Trophoblast cell (in vitro differentiated cells and primary cell): ENCODE measurements at regions not wholly inside any gene's neighbourhood (a gene's known extent, or its start where the extent isn't known, plus 50 kb on each side); places are given as distances from the start of the nearest gene placed in this dataset.

ENCODE experiments used
- DNase-seq, 2 donors: peaks; one replicate each; pipeline ENCODE4 v3.0.0-alpha.2; 2016
- H2AFZ ChIP-seq: 2 replicates; pipeline ENCODE4 v1.6.1; 2013; ENCODE audit warnings: low read length, moderate library complexity, mild to moderate bottlenecking; ENCODE audit not compliant: insufficient read depth, poor library complexity
- H2AK5ac ChIP-seq: 2 replicates; pipeline ENCODE4 v1.6.1; 2013; ENCODE audit warnings: mild to moderate bottlenecking, low read length
- H2BK120ac ChIP-seq: 2 replicates; pipeline ENCODE4 v1.6.1; 2013; ENCODE audit warnings: low read length, mild to moderate bottlenecking, moderate library complexity; ENCODE audit not compliant: insufficient read depth, poor library complexity
- H2BK12ac ChIP-seq: 2 replicates; pipeline ENCODE4 v1.6.1; 2013; ENCODE audit warnings: mild to moderate bottlenecking, low read length, moderate library complexity
- H2BK5ac ChIP-seq: 2 replicates; pipeline ENCODE4 v1.6.1; 2013; ENCODE audit warnings: low read length, low read depth, moderate library complexity, mild to moderate bottlenecking; ENCODE audit not compliant: poor library complexity
- H3K14ac ChIP-seq: 2 replicates; pipeline ENCODE4 v1.6.1; 2013; ENCODE audit warnings: mild to moderate bottlenecking, low read length
- H3K18ac ChIP-seq: 2 replicates; pipeline ENCODE4 v1.6.1; 2013; ENCODE audit warnings: mild to moderate bottlenecking, low read length
- H3K23ac ChIP-seq: 2 replicates; pipeline ENCODE4 v1.6.1; 2013; ENCODE audit warnings: low read length
- H3K27ac ChIP-seq: 2 replicates; pipeline ENCODE4 v1.5.1; 2013; ENCODE audit warnings: low read depth, mild to moderate bottlenecking, inconsistent platforms, low read length, moderate library complexity
- H3K27me3 ChIP-seq: 2 replicates; pipeline ENCODE4 v1.6.1; 2013; ENCODE audit warnings: inconsistent platforms, mild to moderate bottlenecking, low read length, moderate library complexity; ENCODE audit not compliant: insufficient read depth
- H3K36me3 ChIP-seq, 2 experiments: 1 replicate in 1 of 2; 2 replicates in 1 of 2; pipeline ENCODE4 v1.6.1; 2013; ENCODE audit warnings: low read length in 2 of 2, mild to moderate bottlenecking in 2 of 2, moderate library complexity in 1 of 2; ENCODE audit not compliant: insufficient read depth in 2 of 2, control insufficient read depth in 1 of 2
- H3K4ac ChIP-seq: 2 replicates; pipeline ENCODE4 v1.6.1; 2013; ENCODE audit warnings: low read depth, mild to moderate bottlenecking, low read length, moderate library complexity
- H3K4me1 ChIP-seq, 2 experiments: 1 replicate in 1 of 2; 2 replicates in 1 of 2; pipeline ENCODE4 v1.6.1; 2013; ENCODE audit warnings: low read length in 2 of 2, mild to moderate bottlenecking in 2 of 2, moderate library complexity in 1 of 2; ENCODE audit not compliant: insufficient read depth in 2 of 2, control insufficient read depth in 1 of 2
- H3K4me2 ChIP-seq: 2 replicates; pipeline ENCODE4 v1.6.1; 2013; ENCODE audit warnings: inconsistent platforms, mild to moderate bottlenecking, low read length, moderate library complexity
- H3K4me3 ChIP-seq: 2 replicates; pipeline ENCODE4 v1.5.1; 2013; ENCODE audit warnings: mild to moderate bottlenecking, low read depth, low read length, inconsistent platforms
- H3K79me1 ChIP-seq: one replicate; pipeline ENCODE4 v1.6.1; 2013; ENCODE audit warnings: low read length
- H3K79me2 ChIP-seq: 2 replicates; pipeline ENCODE4 v1.6.1; 2013; ENCODE audit warnings: low read length, mild to moderate bottlenecking; ENCODE audit not compliant: control insufficient read depth, insufficient read depth, poor library complexity
- H3K9ac ChIP-seq: 2 replicates; pipeline ENCODE4 v1.6.1; 2013; ENCODE audit warnings: mild to moderate bottlenecking, low read length
- H3K9me3 ChIP-seq: 2 replicates; pipeline ENCODE4 v1.6.1; 2013; ENCODE audit warnings: low read depth, mild to moderate bottlenecking, control low read depth, inconsistent platforms, low read length; ENCODE audit not compliant: insufficient read depth
- H4K12ac ChIP-seq: 2 replicates; pipeline ENCODE4 v1.6.1; 2013; ENCODE audit warnings: low read depth, mild to moderate bottlenecking, low read length, moderate library complexity
- H4K8ac ChIP-seq: 2 replicates; pipeline ENCODE4 v1.6.1; 2013; ENCODE audit warnings: low read depth, mild to moderate bottlenecking, low read length, moderate library complexity
- H4K91ac ChIP-seq: one replicate; pipeline ENCODE4 v1.6.1; 2013; ENCODE audit warnings: low read depth, mild to moderate bottlenecking, low read length, moderate library complexity
- WGBS: extraction: QIAGEN DNeasy Blood & Tissue Kit; methylation state at CpG from one replicate; pipeline ENCODE4 v1.1.7; 2013; ENCODE audit warnings: missing lambda C conversion rate; ENCODE audit not compliant: insufficient read length, insufficient coverage; ENCODE audit errors: extremely low coverage; 5-methylcytosine and 5-hydroxymethylcytosine counted together

- Histone ChIP-seq H3K4me2 (no peak overlapping the region), H3K4me3 (no peak overlapping the region), H4K8ac (no peak overlapping the region), H2BK120ac (no peak overlapping the region), H3K9ac (peak overlapping the region; percentile 30), H2BK5ac (no peak overlapping the region), H3K9me3 (peaks cover 8% of the 10 kb centered on the region), H3K79me2 (no peaks in the 10 kb centered on the region), H3K4ac (no peak overlapping the region), H3K27me3 (no peaks in the 10 kb centered on the region), H3K14ac (no peak overlapping the region), H3K18ac (no peak overlapping the region), H2AFZ (no peak overlapping the region), H4K12ac (no peak overlapping the region), H3K79me1 (no peaks in the 10 kb centered on the region), H3K36me3 (no peaks in the 10 kb centered on the region), H3K4me1 (no peaks in the 10 kb centered on the region), H3K23ac (no peak overlapping the region), H4K91ac (no peak overlapping the region), H2AK5ac (no peak overlapping the region), H3K27ac (no peak overlapping the region), H2BK12ac (no peak overlapping the region)
- no peak for DNase-seq
- no CpG with 5 or more reads among the region's 7 CpGs for WGBS
These were observed 64.0 kb upstream of the FOXF1 start for GRCh38 chr16:86446279-86446678.

DNA sequence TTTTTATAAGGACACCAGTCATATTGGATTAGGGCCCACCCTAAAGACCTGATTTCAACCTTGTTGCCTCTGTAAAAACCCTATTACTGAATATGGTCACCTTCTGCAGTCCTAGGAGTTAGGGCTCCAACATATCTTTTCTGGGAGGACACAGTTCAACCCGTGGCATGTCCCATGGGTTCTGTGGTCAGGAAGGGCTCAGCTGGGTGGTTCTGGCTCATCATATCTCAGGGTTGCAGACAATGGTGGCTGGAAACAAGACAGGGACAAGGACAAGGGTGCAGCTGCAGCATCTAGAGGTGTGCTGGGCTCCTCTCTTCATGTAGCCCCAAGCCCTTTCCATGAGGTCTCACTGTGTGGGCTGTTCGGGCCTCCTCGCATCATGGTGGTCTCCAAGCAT, 63.1 kb upstream of the FOXF1 start:
- Histone ChIP-seq H3K4me1 (no peaks in the 10 kb centered on the region), H3K79me1 (no peaks in the 10 kb centered on the region), H2AFZ (no peak overlapping the region), H4K12ac (no peak overlapping the region), H3K79me2 (no peaks in the 10 kb centered on the region), H3K23ac (no peak overlapping the region), H3K9me3 (peaks cover 8% of the 10 kb centered on the region), H4K8ac (no peak overlapping the region), H4K91ac (no peak overlapping the region), H3K27me3 (no peaks in the 10 kb centered on the region), H3K27ac (no peak overlapping the region), H2AK5ac (no peak overlapping the region), H3K4me3 (no peak overlapping the region), H3K36me3 (no peaks in the 10 kb centered on the region), H3K9ac (no peak overlapping the region), H2BK12ac (no peak overlapping the region), H2BK5ac (no peak overlapping the region), H3K4ac (no peak overlapping the region), H3K4me2 (no peak overlapping the region), H3K14ac (no peak overlapping the region), H2BK120ac (no peak overlapping the region), H3K18ac (no peak overlapping the region)
- no peak for DNase-seq
- no CpG with 5 or more reads among the region's 3 CpGs for WGBS

- no CpG with 5 or more reads among the region's 11 CpGs for WGBS
- no peak overlapping the region for H3K27ac ChIP-seq
- H3K9me3 ChIP-seq: peaks cover 8% of the 10 kb centered on the region
- H4K91ac ChIP-seq: no peak overlapping the region
- no peak overlapping the region for H4K8ac ChIP-seq
- H4K12ac ChIP-seq: no peak overlapping the region
- no peak overlapping the region for H3K4me2 ChIP-seq
- no peak overlapping the region for H2AK5ac ChIP-seq
- H3K4me3 ChIP-seq: no peak overlapping the region
- no peak overlapping the region for H2BK12ac ChIP-seq
- H3K79me2 ChIP-seq: no peaks in the 10 kb centered on the region
- no peaks in the 10 kb centered on the region for H3K36me3 ChIP-seq
- no peak overlapping the region for H3K14ac ChIP-seq
- no peak overlapping the region for H3K9ac ChIP-seq
- no peak overlapping the region for H3K4ac ChIP-seq
- no peak overlapping the region for H2BK120ac ChIP-seq
- H2AFZ ChIP-seq: no peak overlapping the region
- no peak overlapping the region for H3K18ac ChIP-seq
- H3K4me1 ChIP-seq: no peaks in the 10 kb centered on the region
- no peaks in the 10 kb centered on the region for H3K79me1 ChIP-seq
- no peaks in the 10 kb centered on the region for H3K27me3 ChIP-seq
- H2BK5ac ChIP-seq: no peak overlapping the region
- H3K23ac ChIP-seq: peak overlapping the region; percentile 15
- no peak for DNase-seq
These were observed 61.9 kb upstream of the FOXF1 start for GRCh38 chr16:86448306-86448890.

GRCh38 chr16:86449446-86450095, 60.8 kb upstream of the FOXF1 start:
- no peak overlapping the region for H2AFZ ChIP-seq
- no peak overlapping the region for H3K14ac ChIP-seq
- no peaks in the 10 kb centered on the region for H3K27me3 ChIP-seq
- no peak overlapping the region for H3K4me2 ChIP-seq
- H2BK120ac ChIP-seq: no peak overlapping the region
- H3K9ac ChIP-seq: no peak overlapping the region
- H4K91ac ChIP-seq: no peak overlapping the region
- H2AK5ac ChIP-seq: no peak overlapping the region
- no peak overlapping the region for H3K18ac ChIP-seq
- WGBS: no CpG with 5 or more reads among the region's 16 CpGs
- no peak overlapping the region for H4K12ac ChIP-seq
- H4K8ac ChIP-seq: no peak overlapping the region
- DNase-seq: no peak
- no peaks in the 10 kb centered on the region for H3K79me2 ChIP-seq
- no peaks in the 10 kb centered on the region for H3K4me1 ChIP-seq
- H3K9me3 ChIP-seq: peaks cover 9% of the 10 kb centered on the region
- H3K79me1 ChIP-seq: no peaks in the 10 kb centered on the region
- no peak overlapping the region for H3K27ac ChIP-seq
- no peak overlapping the region for H3K4ac ChIP-seq
- no peak overlapping the region for H2BK12ac ChIP-seq
- H3K23ac ChIP-seq: no peak overlapping the region
- H3K4me3 ChIP-seq: no peak overlapping the region
- no peak overlapping the region for H2BK5ac ChIP-seq
- no peaks in the 10 kb centered on the region for H3K36me3 ChIP-seq
